BJ (cell line): ENCODE measurements at regions not wholly inside any gene's neighbourhood (a gene's known extent, or its start where the extent isn't known, plus 50 kb on each side); places are given as distances from the start of the nearest gene placed in this dataset.

ENCODE experiments used
- CTCF ChIA-PET: fragments of 350-600 bp; formaldehyde crosslinking; extraction: SDS; loops from one replicate; lab custom pipeline; 2021; ENCODE audit warnings: antibody characterized with exemption, inconsistent platforms; lab: Yijun Ruan, JAX
- POLR2A ChIA-PET: fragments of 300-600 bp; sonication (Branson Sonifier 250); formaldehyde crosslinking; extraction: SDS; loops from one replicate; lab custom pipeline; 2021; ENCODE audit warnings: antibody characterized with exemption; lab: Charles Lee
- DNase-seq: peaks from one replicate; pipeline ENCODE4 v3.0.0-alpha.2; 2011; ENCODE audit warnings: low read depth
- H3K27me3 ChIP-seq: 2 replicates; pipeline ENCODE4 v1.6.0; 2011; ENCODE audit warnings: low read length; ENCODE audit not compliant: control insufficient read depth, insufficient read depth
- H3K36me3 ChIP-seq: 2 replicates; pipeline ENCODE4 v1.5.1; 2011; ENCODE audit warnings: low read length; ENCODE audit not compliant: control insufficient read depth, insufficient read depth
- H3K4me3 ChIP-seq: 2 replicates; pipeline ENCODE4 v1.5.1; 2011; ENCODE audit warnings: low read depth, mild to moderate bottlenecking, control low read depth, low read length
- TF ChIP-seq, protein P1 (sequence below): IDR thresholded peaks from 2 replicates; pipeline ENCODE4 v1.5.1; 2011; ENCODE audit warnings: low read depth, mild to moderate bottlenecking, control low read depth, inconsistent platforms, low read length, moderate library complexity; ENCODE audit not compliant: insufficient read depth

DNA sequence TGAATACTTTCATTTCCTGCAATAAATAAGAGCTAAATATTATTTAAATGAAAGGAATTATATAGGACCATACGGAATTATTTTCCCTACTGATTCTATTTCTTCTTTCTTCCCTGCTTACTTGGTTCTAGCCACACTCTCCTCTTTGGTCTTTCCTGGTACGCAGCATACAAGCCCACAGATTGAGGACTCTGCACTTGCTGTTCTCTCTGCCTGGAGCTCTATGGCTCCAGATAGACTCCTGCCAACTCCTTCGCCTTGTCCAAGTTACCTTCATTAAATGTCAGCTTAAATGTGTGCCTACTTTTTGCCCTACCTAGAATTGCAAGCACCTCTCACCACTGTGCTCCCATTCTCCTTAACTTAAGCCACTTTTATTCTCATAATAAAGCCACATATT is 203.4 kb downstream of the MDFIC start:
- Histone ChIP-seq H3K27me3 (no peaks in the 10 kb centered on the region), H3K4me3 (no peak overlapping the region), H3K36me3 (no peaks in the 10 kb centered on the region)
- CTCF ChIA-PET, result no interaction called here
- TF ChIP-seq, protein P1, sequence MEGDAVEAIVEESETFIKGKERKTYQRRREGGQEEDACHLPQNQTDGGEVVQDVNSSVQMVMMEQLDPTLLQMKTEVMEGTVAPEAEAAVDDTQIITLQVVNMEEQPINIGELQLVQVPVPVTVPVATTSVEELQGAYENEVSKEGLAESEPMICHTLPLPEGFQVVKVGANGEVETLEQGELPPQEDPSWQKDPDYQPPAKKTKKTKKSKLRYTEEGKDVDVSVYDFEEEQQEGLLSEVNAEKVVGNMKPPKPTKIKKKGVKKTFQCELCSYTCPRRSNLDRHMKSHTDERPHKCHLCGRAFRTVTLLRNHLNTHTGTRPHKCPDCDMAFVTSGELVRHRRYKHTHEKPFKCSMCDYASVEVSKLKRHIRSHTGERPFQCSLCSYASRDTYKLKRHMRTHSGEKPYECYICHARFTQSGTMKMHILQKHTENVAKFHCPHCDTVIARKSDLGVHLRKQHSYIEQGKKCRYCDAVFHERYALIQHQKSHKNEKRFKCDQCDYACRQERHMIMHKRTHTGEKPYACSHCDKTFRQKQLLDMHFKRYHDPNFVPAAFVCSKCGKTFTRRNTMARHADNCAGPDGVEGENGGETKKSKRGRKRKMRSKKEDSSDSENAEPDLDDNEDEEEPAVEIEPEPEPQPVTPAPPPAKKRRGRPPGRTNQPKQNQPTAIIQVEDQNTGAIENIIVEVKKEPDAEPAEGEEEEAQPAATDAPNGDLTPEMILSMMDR, result no peak
- POLR2A ChIA-PET, result no interaction called here
- no peak for DNase-seq

DNA sequence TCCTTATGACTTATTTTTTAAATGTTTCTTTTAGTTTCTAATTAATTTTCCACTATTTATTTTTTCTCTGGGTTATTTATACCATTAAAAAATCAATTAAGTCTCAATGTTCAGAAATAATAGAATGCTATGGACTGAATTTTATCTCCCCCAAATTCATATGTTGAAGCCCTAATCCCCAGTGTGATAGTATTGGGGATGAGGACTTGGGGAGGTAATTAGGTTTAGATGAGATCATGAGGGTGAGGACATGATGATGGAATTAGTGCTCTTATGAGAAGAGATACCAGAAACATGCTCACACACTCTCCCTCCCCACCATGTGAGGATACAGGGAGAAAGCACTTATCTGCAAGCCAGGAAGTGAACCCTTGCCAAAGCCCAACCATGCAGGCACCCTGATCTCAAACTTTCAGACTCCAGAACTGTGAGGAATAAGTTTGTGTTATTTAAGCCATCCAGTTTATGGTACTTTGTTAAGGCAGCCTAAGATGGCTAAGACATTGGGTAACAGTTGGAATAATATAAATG is 202.6 kb downstream of the MDFIC start:
- TF ChIP-seq, protein P1, result no peak
- Histone ChIP-seq H3K36me3 (no peaks in the 10 kb centered on the region), H3K4me3 (no peak overlapping the region), H3K27me3 (no peaks in the 10 kb centered on the region)
- no peak for DNase-seq
- ChIA-PET POLR2A (no interaction called here), CTCF (no interaction called here)

DNA sequence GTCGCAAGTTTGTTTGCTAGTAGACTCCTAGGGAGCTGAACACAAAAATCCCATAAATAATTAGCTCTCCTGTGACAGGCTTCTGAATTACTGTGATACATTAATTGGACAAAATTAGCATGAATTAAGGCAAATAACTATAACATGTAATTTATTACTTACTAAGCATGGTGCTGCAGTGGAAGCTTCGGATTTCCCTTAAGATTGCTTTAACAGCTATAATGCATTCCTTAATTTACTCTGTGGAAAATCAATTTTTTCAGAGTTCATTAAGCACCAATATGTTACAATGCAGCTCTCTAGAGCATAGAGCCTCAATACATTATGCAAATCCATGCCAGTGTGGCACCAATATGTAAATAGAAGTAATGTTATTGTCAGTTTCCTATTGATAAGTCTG is 201.5 kb downstream of the MDFIC start:
- TF ChIP-seq, protein P1, result no peak
- Histone ChIP-seq H3K4me3 (no peak overlapping the region), H3K27me3 (no peaks in the 10 kb centered on the region), H3K36me3 (no peaks in the 10 kb centered on the region)
- DNase-seq, result no peak
- ChIA-PET CTCF (no interaction called here), POLR2A (no interaction called here)

DNA sequence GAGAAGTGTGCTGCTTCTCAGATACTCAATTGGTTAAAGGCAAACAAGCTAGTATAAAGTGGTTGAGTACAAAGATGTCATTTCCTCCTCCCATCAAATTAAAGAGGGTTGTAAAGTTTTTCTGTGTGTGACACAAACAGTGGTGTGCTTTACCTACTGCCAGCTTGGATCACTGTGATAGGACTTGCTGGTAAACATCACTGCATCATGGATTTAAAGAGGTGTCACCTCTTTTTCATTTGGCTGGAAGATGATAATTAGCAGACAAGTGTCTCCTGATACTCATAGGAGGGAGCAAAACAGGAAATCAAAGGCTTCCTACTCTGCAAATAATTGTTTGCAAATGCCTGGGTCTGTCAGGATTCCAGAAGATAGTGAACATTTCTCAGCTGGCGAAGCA is 200.5 kb downstream of the MDFIC start:
- TF ChIP-seq, protein P1, result no peak
- no peak for DNase-seq
- Histone ChIP-seq H3K27me3 (no peaks in the 10 kb centered on the region), H3K36me3 (no peaks in the 10 kb centered on the region), H3K4me3 (no peak overlapping the region)
- ChIA-PET POLR2A (no interaction called here), CTCF (no interaction called here)

DNA sequence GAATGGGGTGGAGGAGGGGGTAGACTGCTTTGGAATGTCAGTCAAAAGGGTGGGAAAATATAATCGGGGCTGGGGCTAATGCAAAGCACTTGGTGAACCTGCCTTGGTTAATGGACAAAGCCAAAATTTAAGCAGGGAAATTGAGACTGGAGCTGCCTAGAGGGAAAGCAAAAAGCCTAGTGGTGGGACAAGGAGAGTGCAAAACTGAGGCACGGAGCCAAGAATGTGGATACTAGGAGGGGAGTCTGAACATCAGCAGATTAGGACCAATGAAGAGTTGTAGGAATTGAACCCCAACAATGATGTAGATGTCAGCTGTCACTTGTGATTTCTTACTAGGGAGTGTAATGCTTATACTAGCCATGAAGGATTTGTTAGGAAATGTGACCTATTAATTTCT is 195.9 kb downstream of the MDFIC start:
- Histone ChIP-seq H3K27me3 (no peaks in the 10 kb centered on the region), H3K36me3 (no peaks in the 10 kb centered on the region), H3K4me3 (no peak overlapping the region)
- ChIA-PET CTCF (interaction anchor here (0.7 to 1.0 kb wide), 2 partner anchors 19 to 252 kb away, joined by 3 read pairs; no protein-coding TSS in a partner anchor), POLR2A (interaction anchor here (0.6 kb wide), 1 partner anchor 1452 kb away, joined by 3 read pairs; no protein-coding TSS in a partner anchor)
- TF ChIP-seq, protein P1, result no peak
- no peak for DNase-seq
